Activated T-cell treated with anti-CD3 and anti-CD28 coated beads, Interleukin-2, amount 50 U/mL, for 24 hours (primary cell): ENCODE measurements at regions not wholly inside any gene's neighbourhood (a gene's known extent, or its start where the extent isn't known, plus 50 kb on each side); places are given as distances from the start of the nearest gene placed in this dataset.
"Not testable (repeated sequence)": the region's sequence is repeated elsewhere in the genome, so short reads cannot be mapped to it uniquely, and the experiment has no call there.

Source experiments
- DNase-seq: peaks from one replicate; pipeline ENCODE4 v3.0.0-alpha.2; 2020
- H3K27ac Mint-ChIP-seq: 2 replicates; pipeline ENCODE4 v1.8.0; 2020; ENCODE audit warnings: mild to moderate bottlenecking, mixed read lengths
- H3K27me3 Mint-ChIP-seq: 2 replicates; pipeline ENCODE4 v1.8.0; 2020; ENCODE audit warnings: mixed read lengths
- H3K36me3 Mint-ChIP-seq: 2 replicates; pipeline ENCODE4 v1.8.0; 2020; ENCODE audit warnings: low read depth, mixed read lengths
- H3K4me1 Mint-ChIP-seq: 2 replicates; pipeline ENCODE4 v1.8.0; 2020; ENCODE audit warnings: low read depth, mixed read lengths
- H3K4me3 Mint-ChIP-seq: 2 replicates; pipeline ENCODE4 v1.8.0; 2020; ENCODE audit warnings: mild to moderate bottlenecking, moderate library complexity, mixed read lengths
- H3K9me3 Mint-ChIP-seq: 2 replicates; pipeline ENCODE4 v1.8.0; 2020; ENCODE audit warnings: mixed read lengths

GRCh38 chr2:20125616-20126015 lies 74.2 kb upstream of the LAPTM4A start:
- Mint-ChIP-seq H3K27me3 (peaks cover 5% of the 10 kb centered on the region), H3K9me3 (no peaks in the 10 kb centered on the region), H3K4me1 (no peaks in the 10 kb centered on the region), H3K36me3 (no peaks in the 10 kb centered on the region), H3K4me3 (no peak overlapping the region), H3K27ac (no peak overlapping the region)
- DNase-seq = no peak

- no peak overlapping the region for H3K27ac Mint-ChIP-seq
- H3K9me3 Mint-ChIP-seq = no peaks in the 10 kb centered on the region
- no peaks in the 10 kb centered on the region for H3K4me1 Mint-ChIP-seq
- no peak for DNase-seq
- H3K27me3 Mint-ChIP-seq = peaks cover 5% of the 10 kb centered on the region
- no peaks in the 10 kb centered on the region for H3K36me3 Mint-ChIP-seq
- no peak overlapping the region for H3K4me3 Mint-ChIP-seq
These were observed 73.7 kb upstream of the LAPTM4A start for GRCh38 chr2:20125164-20125563.

GRCh38 chr2:20123871-20124594 lies 72.6 kb upstream of the LAPTM4A start:
- Mint-ChIP-seq H3K9me3 (no peaks in the 10 kb centered on the region), H3K36me3 (no peaks in the 10 kb centered on the region), H3K27ac (no peak overlapping the region), H3K4me1 (no peaks in the 10 kb centered on the region), H3K27me3 (no peaks in the 10 kb centered on the region), H3K4me3 (no peak overlapping the region)
- no peak for DNase-seq

GRCh38 chr2:20122864-20123263 lies 71.4 kb upstream of the LAPTM4A start:
- DNase-seq = no peak
- no peak overlapping the region for H3K27ac Mint-ChIP-seq
- no peaks in the 10 kb centered on the region for H3K36me3 Mint-ChIP-seq
- H3K9me3 Mint-ChIP-seq = no peaks in the 10 kb centered on the region
- H3K4me1 Mint-ChIP-seq = no peaks in the 10 kb centered on the region
- no peaks in the 10 kb centered on the region for H3K27me3 Mint-ChIP-seq
- H3K4me3 Mint-ChIP-seq = no peak overlapping the region

GRCh38 chr2:20120569-20121416 lies 69.4 kb upstream of the LAPTM4A start:
- H3K27me3 Mint-ChIP-seq = no peaks in the 10 kb centered on the region
- no peak overlapping the region for H3K4me3 Mint-ChIP-seq
- no peaks in the 10 kb centered on the region for H3K36me3 Mint-ChIP-seq
- no peaks in the 10 kb centered on the region for H3K4me1 Mint-ChIP-seq
- no peaks in the 10 kb centered on the region for H3K9me3 Mint-ChIP-seq
- no peak for DNase-seq
- H3K27ac Mint-ChIP-seq = no peak overlapping the region

GRCh38 chr2:20118051-20118450 lies 66.6 kb upstream of the LAPTM4A start:
- DNase-seq = no peak
- Mint-ChIP-seq H3K4me3 (no peak overlapping the region), H3K36me3 (no peaks in the 10 kb centered on the region), H3K27me3 (no peaks in the 10 kb centered on the region), H3K27ac (no peak overlapping the region), H3K4me1 (no peaks in the 10 kb centered on the region), H3K9me3 (no peaks in the 10 kb centered on the region)

- no peaks in the 10 kb centered on the region for H3K36me3 Mint-ChIP-seq
- DNase-seq = no peak
- H3K4me3 Mint-ChIP-seq = no peak overlapping the region
- H3K4me1 Mint-ChIP-seq = no peaks in the 10 kb centered on the region
- H3K27me3 Mint-ChIP-seq = peaks cover 3% of the 10 kb centered on the region
- H3K9me3 Mint-ChIP-seq = no peaks in the 10 kb centered on the region
- H3K27ac Mint-ChIP-seq = no peak overlapping the region
These were observed 64.5 kb upstream of the LAPTM4A start for GRCh38 chr2:20115902-20116301.

- Mint-ChIP-seq H3K9me3 (no peaks in the 10 kb centered on the region), H3K4me1 (no peaks in the 10 kb centered on the region), H3K27me3 (peaks cover 8% of the 10 kb centered on the region), H3K4me3 (no peak overlapping the region), H3K27ac (no peak overlapping the region), H3K36me3 (no peaks in the 10 kb centered on the region)
- DNase-seq = no peak
These were observed 63.9 kb upstream of the LAPTM4A start for GRCh38 chr2:20115374-20115773.

GRCh38 chr2:20113986-20114938 lies 62.8 kb upstream of the LAPTM4A start:
- no peaks in the 10 kb centered on the region for H3K36me3 Mint-ChIP-seq
- no peaks in the 10 kb centered on the region for H3K9me3 Mint-ChIP-seq
- DNase-seq = no peak
- H3K27me3 Mint-ChIP-seq = peaks cover 10% of the 10 kb centered on the region
- no peak overlapping the region for H3K4me3 Mint-ChIP-seq
- no peaks in the 10 kb centered on the region for H3K4me1 Mint-ChIP-seq
- no peak overlapping the region for H3K27ac Mint-ChIP-seq

GRCh38 chr2:20113004-20113796 lies 61.8 kb upstream of the LAPTM4A start:
- DNase-seq = no peak
- H3K27me3 Mint-ChIP-seq = peaks cover 14% of the 10 kb centered on the region
- H3K4me1 Mint-ChIP-seq = no peaks in the 10 kb centered on the region
- no peaks in the 10 kb centered on the region for H3K9me3 Mint-ChIP-seq
- no peaks in the 10 kb centered on the region for H3K36me3 Mint-ChIP-seq
- H3K27ac Mint-ChIP-seq = no peak overlapping the region
- H3K4me3 Mint-ChIP-seq = no peak overlapping the region

GRCh38 chr2:20112361-20112760 lies 60.9 kb upstream of the LAPTM4A start:
- H3K27ac Mint-ChIP-seq, H3K4me3 Mint-ChIP-seq, H3K4me1 Mint-ChIP-seq, H3K9me3 Mint-ChIP-seq, H3K36me3 Mint-ChIP-seq, DNase-seq: not testable (repeated sequence)
- peaks cover 21% of the 10 kb centered on the region for H3K27me3 Mint-ChIP-seq

- Mint-ChIP-seq H3K4me1 (peaks cover 3% of the 10 kb centered on the region), H3K27me3 (peaks cover 27% of the 10 kb centered on the region), H3K4me3 (no peak overlapping the region), H3K9me3 (no peaks in the 10 kb centered on the region), H3K36me3 (no peaks in the 10 kb centered on the region), H3K27ac (no peak overlapping the region)
- no peak for DNase-seq
These were observed 60.1 kb upstream of the LAPTM4A start for GRCh38 chr2:20111311-20112131.

- no peak for DNase-seq
- Mint-ChIP-seq H3K4me3 (no peak overlapping the region), H3K9me3 (no peaks in the 10 kb centered on the region), H3K36me3 (no peaks in the 10 kb centered on the region), H3K27me3 (peaks cover 34% of the 10 kb centered on the region), H3K4me1 (peaks cover 5% of the 10 kb centered on the region), H3K27ac (no peak overlapping the region)
These were observed 59.4 kb upstream of the LAPTM4A start for GRCh38 chr2:20110876-20111275.
